Activated CD4-positive, alpha-beta T cell treated with anti-CD3 and anti-CD28 coated beads, Interleukin-2, amount 10 ng/mL, durations not matched to agents 24 days and 14 days (primary cell): ENCODE measurements at regions not wholly inside any gene's neighbourhood (a gene's known extent, or its start where the extent isn't known, plus 50 kb on each side); places are given as distances from the start of the nearest gene placed in this dataset.

Experiments
- DNase-seq: peaks from one replicate; pipeline ENCODE4 v3.0.0; 2022
- H3K27ac Mint-ChIP-seq: one replicate; pipeline ENCODE4 v1.8.0; 2022; ENCODE audit warnings: mild to moderate bottlenecking, mixed read lengths
- H3K27me3 Mint-ChIP-seq: one replicate; pipeline ENCODE4 v1.8.0; 2022; ENCODE audit warnings: mixed read lengths
- H3K36me3 Mint-ChIP-seq: one replicate; pipeline ENCODE4 v1.8.0; 2022; ENCODE audit warnings: low read depth, mild to moderate bottlenecking, mixed read lengths
- H3K4me1 Mint-ChIP-seq: one replicate; pipeline ENCODE4 v1.8.0; 2021; ENCODE audit warnings: mixed read lengths
- H3K4me3 Mint-ChIP-seq: one replicate; pipeline ENCODE4 v1.8.0; 2022; ENCODE audit warnings: mild to moderate bottlenecking, moderate library complexity, mixed read lengths
- H3K9me3 Mint-ChIP-seq: one replicate; pipeline ENCODE4 v1.8.0; 2021; ENCODE audit warnings: mixed read lengths
- intact Hi-C: fragments of 100-400 bp; cut with micrococcal nuclease; formaldehyde crosslinking; loops from one replicate; pipeline ENCODE4 v1.15.1; 2023

- H3K9me3 Mint-ChIP-seq = no peaks in the 10 kb centered on the region
Measured at GRCh38 chr7:35477609-35478008, 217.3 kb downstream of the HERPUD2 start.

GRCh38 chr7:35474100-35474499, 220.2 kb upstream of the TBX20 start:
- Mint-ChIP-seq H3K27ac (no peak overlapping the region), H3K36me3 (no peaks in the 10 kb centered on the region), H3K9me3 (no peaks in the 10 kb centered on the region), H3K4me1 (no peaks in the 10 kb centered on the region), H3K27me3 (peaks cover 9% of the 10 kb centered on the region), H3K4me3 (no peak overlapping the region)
- intact Hi-C loops = no loop called here
- no peak for DNase-seq

More at GRCh38 chr7:35477609-35478008, 217.3 kb downstream of the HERPUD2 start:
- no peak overlapping the region for H3K4me3 Mint-ChIP-seq
- H3K36me3 Mint-ChIP-seq = no peaks in the 10 kb centered on the region
- H3K4me1 Mint-ChIP-seq = no peaks in the 10 kb centered on the region
- intact Hi-C loops = no loop called here
- DNase-seq = no peak
- peaks cover 7% of the 10 kb centered on the region for H3K27me3 Mint-ChIP-seq
- no peak overlapping the region for H3K27ac Mint-ChIP-seq

DNA sequence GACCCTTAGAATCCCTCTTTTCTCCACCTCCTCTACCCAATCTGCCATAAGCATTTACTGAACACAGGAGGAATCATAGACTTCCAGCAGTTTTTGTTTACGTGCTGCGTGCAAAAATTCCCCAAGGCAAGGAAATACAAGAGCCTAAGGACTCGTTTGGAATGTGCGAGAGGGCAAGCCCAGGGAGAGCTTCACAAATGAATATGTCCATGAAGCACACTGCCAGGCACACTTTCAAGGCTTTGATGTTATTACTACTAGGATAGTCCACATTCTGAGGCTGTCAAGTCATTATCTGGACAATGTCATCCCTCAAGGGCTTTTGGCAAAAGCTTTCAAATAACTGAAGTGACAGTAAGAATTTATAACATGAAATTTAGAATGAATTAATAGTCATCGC, 214.7 kb upstream of the TBX20 start:
- intact Hi-C loops = no loop called here
- H3K4me3 Mint-ChIP-seq = no peak overlapping the region
- DNase-seq = no peak
- H3K9me3 Mint-ChIP-seq = no peaks in the 10 kb centered on the region
- H3K4me1 Mint-ChIP-seq = no peaks in the 10 kb centered on the region
- no peak overlapping the region for H3K27ac Mint-ChIP-seq
- peaks cover 7% of the 10 kb centered on the region for H3K27me3 Mint-ChIP-seq
- H3K36me3 Mint-ChIP-seq = no peaks in the 10 kb centered on the region

DNA sequence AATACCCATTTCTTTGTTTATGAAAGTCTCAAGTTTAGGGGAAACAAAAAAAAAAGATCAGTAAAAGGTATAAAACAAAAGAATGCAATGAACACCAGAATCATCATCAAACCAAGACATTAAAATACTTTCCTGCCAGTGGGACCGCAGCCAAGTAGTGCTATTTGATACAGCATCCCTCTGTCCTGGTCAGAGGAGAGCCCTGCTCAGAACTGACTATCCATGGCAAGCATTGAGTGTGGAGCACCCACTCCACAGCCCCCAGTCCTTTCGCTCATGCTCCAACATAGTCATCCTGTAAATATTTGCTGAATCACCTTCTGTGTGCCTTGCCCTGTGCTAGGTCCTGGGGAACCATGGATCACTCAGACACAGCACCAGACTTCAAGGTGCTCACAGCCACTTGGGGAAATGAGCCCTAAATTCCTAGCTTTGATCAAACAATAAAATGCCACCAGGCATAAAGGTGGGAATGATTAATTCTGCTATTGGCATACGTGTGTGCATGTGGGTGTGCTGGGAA, 213.6 kb upstream of the TBX20 start:
- Mint-ChIP-seq H3K27me3 (peaks cover 4% of the 10 kb centered on the region), H3K9me3 (peaks cover 4% of the 10 kb centered on the region), H3K27ac (no peak overlapping the region), H3K4me3 (no peak overlapping the region), H3K36me3 (no peaks in the 10 kb centered on the region), H3K4me1 (no peaks in the 10 kb centered on the region)
- DNase-seq = no peak
- intact Hi-C loops = no loop called here

DNA sequence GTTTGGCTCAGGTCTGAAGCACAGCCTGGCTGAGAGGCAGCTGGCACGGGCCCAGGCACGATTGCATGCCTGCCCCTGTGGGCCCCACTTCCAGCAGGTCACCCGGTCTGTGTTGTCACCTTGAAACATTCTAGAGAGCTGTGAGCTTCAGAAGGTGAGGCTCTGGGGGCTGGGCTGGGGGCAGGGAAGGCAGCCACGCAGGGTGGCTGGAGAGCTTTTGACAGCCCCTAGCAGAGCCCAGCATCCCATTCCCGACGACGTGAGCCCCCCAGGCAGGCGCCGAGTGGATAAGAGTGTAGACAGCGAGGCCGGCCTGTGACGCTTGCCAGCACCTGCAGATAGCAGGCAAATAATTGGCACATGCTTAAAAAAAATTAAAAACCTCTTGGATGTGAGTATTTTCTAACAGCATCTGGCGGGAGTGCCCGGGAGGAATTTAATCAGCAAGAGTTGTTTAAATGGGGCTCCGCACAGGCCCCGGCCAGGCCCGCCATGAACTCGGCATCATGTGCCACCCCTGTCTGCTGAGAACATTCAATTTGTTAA, 212.0 kb upstream of the TBX20 start:
- Mint-ChIP-seq H3K9me3 (peaks cover 4% of the 10 kb centered on the region), H3K27me3 (peaks cover 2% of the 10 kb centered on the region), H3K27ac (no peak overlapping the region), H3K4me3 (no peak overlapping the region), H3K36me3 (no peaks in the 10 kb centered on the region), H3K4me1 (no peaks in the 10 kb centered on the region)
- no peak for DNase-seq
- intact Hi-C loops = no loop called here

GRCh38 chr7:35463751-35464150, 209.9 kb upstream of the TBX20 start:
- Mint-ChIP-seq H3K4me1 (no peaks in the 10 kb centered on the region), H3K4me3 (no peak overlapping the region), H3K27me3 (peaks cover 2% of the 10 kb centered on the region), H3K27ac (no peak overlapping the region), H3K9me3 (peaks cover 4% of the 10 kb centered on the region), H3K36me3 (no peaks in the 10 kb centered on the region)
- DNase-seq = no peak
- intact Hi-C loops = no loop called here

- H3K4me1 Mint-ChIP-seq = no peaks in the 10 kb centered on the region
- no peak overlapping the region for H3K4me3 Mint-ChIP-seq
- no peak overlapping the region for H3K27ac Mint-ChIP-seq
- no peaks in the 10 kb centered on the region for H3K36me3 Mint-ChIP-seq
- DNase-seq = no peak
- peaks cover 2% of the 10 kb centered on the region for H3K27me3 Mint-ChIP-seq
- intact Hi-C loops = no loop called here
- H3K9me3 Mint-ChIP-seq = peaks cover 4% of the 10 kb centered on the region
Measured at GRCh38 chr7:35463176-35463700, 209.3 kb upstream of the TBX20 start.

GRCh38 chr7:35454575-35455385, 200.9 kb upstream of the TBX20 start:
- no peaks in the 10 kb centered on the region for H3K36me3 Mint-ChIP-seq
- DNase-seq = no peak
- H3K27ac Mint-ChIP-seq = no peak overlapping the region
- intact Hi-C loops = no loop called here
- H3K27me3 Mint-ChIP-seq = peaks cover 25% of the 10 kb centered on the region
- no peak overlapping the region for H3K4me3 Mint-ChIP-seq
- H3K4me1 Mint-ChIP-seq = no peaks in the 10 kb centered on the region
- H3K9me3 Mint-ChIP-seq = no peaks in the 10 kb centered on the region

DNA sequence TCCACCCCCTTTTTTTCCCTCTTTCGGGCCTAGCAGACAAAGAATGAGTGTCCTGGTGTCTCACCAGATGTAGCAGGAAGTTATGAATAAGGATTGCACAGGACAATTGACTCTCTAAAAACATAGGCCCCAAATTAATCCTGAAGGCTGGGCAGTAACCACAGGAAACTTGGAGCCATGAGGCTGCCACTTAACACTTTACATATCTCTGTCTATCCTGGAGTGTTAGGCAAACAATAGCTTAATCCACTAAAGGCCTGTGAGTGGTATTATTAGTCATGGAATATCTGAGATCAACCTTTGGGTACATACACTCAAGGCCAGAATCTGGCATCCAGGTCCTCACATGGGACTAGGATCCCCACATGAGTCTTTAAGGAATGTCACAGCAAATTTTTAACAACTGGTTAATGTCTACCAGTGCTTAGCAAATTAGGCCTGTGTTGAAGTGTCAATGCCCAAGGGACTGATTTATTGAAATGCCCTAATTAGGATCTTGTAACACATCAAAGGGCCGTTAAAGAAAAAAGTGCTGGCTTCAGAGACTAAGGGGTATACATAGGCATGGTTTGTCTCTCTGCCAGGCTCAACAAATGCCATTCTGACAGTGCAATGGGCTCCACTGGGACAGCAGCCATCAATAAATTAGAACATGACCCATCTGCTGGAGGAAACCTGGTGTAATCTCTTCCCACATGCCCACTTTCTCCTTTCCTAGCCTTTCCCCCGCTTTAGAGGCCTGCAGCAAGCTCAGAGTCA, 196.7 kb upstream of the TBX20 start:
- no peaks in the 10 kb centered on the region for H3K9me3 Mint-ChIP-seq
- no peak for DNase-seq

GRCh38 chr7:35448486-35448885, 194.6 kb upstream of the TBX20 start:
- Mint-ChIP-seq H3K4me1 (no peaks in the 10 kb centered on the region), H3K27ac (no peak overlapping the region), H3K27me3 (peaks cover 15% of the 10 kb centered on the region), H3K36me3 (no peaks in the 10 kb centered on the region), H3K9me3 (no peaks in the 10 kb centered on the region), H3K4me3 (no peak overlapping the region)
- no peak for DNase-seq
- intact Hi-C loops = no loop called here

More for the DNA sequence above, 196.7 kb upstream of the TBX20 start:
- Mint-ChIP-seq H3K36me3 (no peaks in the 10 kb centered on the region), H3K27me3 (peaks cover 26% of the 10 kb centered on the region), H3K27ac (no peak overlapping the region), H3K4me3 (no peak overlapping the region), H3K4me1 (no peaks in the 10 kb centered on the region)
- intact Hi-C loops = no loop called here

- intact Hi-C loops = no loop called here
- DNase-seq = no peak
- Mint-ChIP-seq H3K27me3 (peaks cover 13% of the 10 kb centered on the region), H3K9me3 (no peaks in the 10 kb centered on the region), H3K27ac (no peak overlapping the region), H3K4me1 (no peaks in the 10 kb centered on the region), H3K4me3 (no peak overlapping the region), H3K36me3 (no peaks in the 10 kb centered on the region)
Measured at GRCh38 chr7:35446091-35446490, 192.2 kb upstream of the TBX20 start.

- no peak for DNase-seq
- Mint-ChIP-seq H3K4me1 (no peaks in the 10 kb centered on the region), H3K9me3 (no peaks in the 10 kb centered on the region), H3K27me3 (no peaks in the 10 kb centered on the region), H3K27ac (no peak overlapping the region), H3K4me3 (no peak overlapping the region), H3K36me3 (no peaks in the 10 kb centered on the region)
- intact Hi-C loops = no loop called here
Measured at GRCh38 chr7:35437619-35438275, 183.8 kb upstream of the TBX20 start.

DNA sequence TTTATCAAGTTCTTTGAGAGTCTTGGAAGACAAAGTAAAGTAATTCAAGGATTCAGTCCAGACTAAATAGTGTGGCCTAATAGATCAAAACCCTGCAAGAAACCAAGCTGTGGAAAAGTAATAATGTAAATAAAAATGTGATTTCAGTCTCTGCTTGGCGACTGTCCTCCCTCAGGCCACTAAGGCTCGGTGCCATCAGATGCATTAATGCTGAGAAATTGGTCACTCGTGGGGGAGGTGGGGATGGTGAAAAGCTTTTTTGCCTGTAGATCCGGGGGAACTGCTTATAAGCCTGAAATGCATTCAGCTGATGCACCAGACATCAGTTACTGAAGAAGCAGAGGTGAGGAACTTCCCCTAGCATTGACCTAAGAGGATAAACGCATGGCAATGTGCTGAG, 182.6 kb upstream of the TBX20 start:
- DNase-seq = no peak
- intact Hi-C loops = no loop called here
- Mint-ChIP-seq H3K27me3 (no peaks in the 10 kb centered on the region), H3K4me3 (no peak overlapping the region), H3K27ac (no peak overlapping the region), H3K4me1 (no peaks in the 10 kb centered on the region), H3K9me3 (no peaks in the 10 kb centered on the region), H3K36me3 (no peaks in the 10 kb centered on the region)
